ENCODE measurements at regions not wholly inside any gene's neighbourhood (a gene's known extent, or its start where the extent isn't known, plus 50 kb on each side); places are given as distances from the start of the nearest gene placed in this dataset.
"Not testable (repeated sequence)": the region's sequence is repeated elsewhere in the genome, so short reads cannot be mapped to it uniquely, and the experiment has no call there.

GRCh38 chr21:27033471-27033870 is 66.6 kb upstream of the ADAMTS5 start:
- DNase-seq (ENCODE audit: low spot score in 2 of 2) = no peak
- 58% methylated on average over 3 of the region's 3 CpGs for WGBS
- H3K27me3 ChIP-seq = no peaks in the 10 kb centered on the region
- H3K27ac ChIP-seq = no peak overlapping the region
- H3K36me3 ChIP-seq = no peaks in the 10 kb centered on the region
- H3K4me1 ChIP-seq = no peaks in the 10 kb centered on the region
- H3K4me3 ChIP-seq = no peak overlapping the region
- no peak for TF ChIP-seq POLR2AphosphoS5 (IDR thresholded peaks at IDR 0.05)
- TF ChIP-seq, protein P1, sequence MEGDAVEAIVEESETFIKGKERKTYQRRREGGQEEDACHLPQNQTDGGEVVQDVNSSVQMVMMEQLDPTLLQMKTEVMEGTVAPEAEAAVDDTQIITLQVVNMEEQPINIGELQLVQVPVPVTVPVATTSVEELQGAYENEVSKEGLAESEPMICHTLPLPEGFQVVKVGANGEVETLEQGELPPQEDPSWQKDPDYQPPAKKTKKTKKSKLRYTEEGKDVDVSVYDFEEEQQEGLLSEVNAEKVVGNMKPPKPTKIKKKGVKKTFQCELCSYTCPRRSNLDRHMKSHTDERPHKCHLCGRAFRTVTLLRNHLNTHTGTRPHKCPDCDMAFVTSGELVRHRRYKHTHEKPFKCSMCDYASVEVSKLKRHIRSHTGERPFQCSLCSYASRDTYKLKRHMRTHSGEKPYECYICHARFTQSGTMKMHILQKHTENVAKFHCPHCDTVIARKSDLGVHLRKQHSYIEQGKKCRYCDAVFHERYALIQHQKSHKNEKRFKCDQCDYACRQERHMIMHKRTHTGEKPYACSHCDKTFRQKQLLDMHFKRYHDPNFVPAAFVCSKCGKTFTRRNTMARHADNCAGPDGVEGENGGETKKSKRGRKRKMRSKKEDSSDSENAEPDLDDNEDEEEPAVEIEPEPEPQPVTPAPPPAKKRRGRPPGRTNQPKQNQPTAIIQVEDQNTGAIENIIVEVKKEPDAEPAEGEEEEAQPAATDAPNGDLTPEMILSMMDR (IDR thresholded peaks at IDR 0.05) = no peak
- no peak for TF ChIP-seq POLR2A (IDR thresholded peaks at IDR 0.05)
- TF ChIP-seq EP300 (IDR thresholded peaks at IDR 0.05) = no peak
- no peaks in the 10 kb centered on the region for H3K9me3 ChIP-seq

- no peaks in the 10 kb centered on the region for H3K9me3 ChIP-seq
- H3K27ac ChIP-seq = no peak overlapping the region
- WGBS = 56% methylated on average over 1 of the region's 1 CpG
- no peak overlapping the region for H3K4me3 ChIP-seq
- DNase-seq (ENCODE audit: low spot score in 2 of 2) = no peak
- H3K27me3 ChIP-seq = no peaks in the 10 kb centered on the region
- TF ChIP-seq, protein P1 (IDR thresholded peaks at IDR 0.05) = no peak
- TF ChIP-seq POLR2AphosphoS5 (IDR thresholded peaks at IDR 0.05) = no peak
- no peak for TF ChIP-seq POLR2A (IDR thresholded peaks at IDR 0.05)
- TF ChIP-seq EP300 (IDR thresholded peaks at IDR 0.05) = no peak
- H3K4me1 ChIP-seq = no peaks in the 10 kb centered on the region
- no peaks in the 10 kb centered on the region for H3K36me3 ChIP-seq
Observed at GRCh38 chr21:27026501-27026900, 59.6 kb upstream of the ADAMTS5 start.

- WGBS = 79% methylated on average over 10 of the region's 10 CpGs
- H3K27ac ChIP-seq; H3K27me3 ChIP-seq; H3K4me3 ChIP-seq; H3K4me1 ChIP-seq; DNase-seq (ENCODE audit: low spot score in 2 of 2); H3K36me3 ChIP-seq; H3K9me3 ChIP-seq: not testable (repeated sequence)
Observed at GRCh38 chr21:27025708-27026107, 58.8 kb upstream of the ADAMTS5 start.

DNA sequence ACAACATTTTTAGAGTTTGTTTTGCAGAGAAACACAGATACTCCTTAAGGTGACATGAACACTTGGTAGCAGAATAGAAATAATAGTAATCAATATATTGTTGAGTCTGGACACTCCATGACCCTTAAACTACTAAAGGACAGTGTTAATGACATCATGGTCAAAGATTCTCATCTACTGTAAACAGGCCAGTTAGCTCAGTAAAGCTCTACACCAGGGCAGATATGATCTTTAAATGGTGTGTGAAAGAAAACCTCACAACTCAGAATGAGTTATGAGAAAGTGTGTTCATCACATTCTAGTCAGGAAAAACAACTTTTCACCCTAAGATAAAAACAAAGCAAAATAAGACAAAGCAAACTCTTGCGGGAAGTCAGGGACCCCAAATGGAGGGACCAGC is 58.1 kb upstream of the ADAMTS5 start:
- Histone ChIP-seq H3K27ac (no peak overlapping the region), H3K4me3 (no peak overlapping the region), H3K27me3 (no peaks in the 10 kb centered on the region), H3K36me3 (no peaks in the 10 kb centered on the region), H3K9me3 (no peaks in the 10 kb centered on the region), H3K4me1 (no peaks in the 10 kb centered on the region)
- TF ChIP-seq EP300 (IDR thresholded peaks at IDR 0.05) (no peak), POLR2AphosphoS5 (IDR thresholded peaks at IDR 0.05) (no peak), POLR2A (IDR thresholded peaks at IDR 0.05) (no peak)
- TF ChIP-seq, protein P1 (IDR thresholded peaks at IDR 0.05) = no peak
- DNase-seq (ENCODE audit: low spot score in 2 of 2) = no peak
- 76% methylated on average over 1 of the region's 1 CpG for WGBS

- TF ChIP-seq POLR2A (IDR thresholded peaks at IDR 0.05) = no peak
- no peak for TF ChIP-seq POLR2AphosphoS5 (IDR thresholded peaks at IDR 0.05)
- TF ChIP-seq, protein P1 (IDR thresholded peaks at IDR 0.05) = no peak
- TF ChIP-seq EP300 (IDR thresholded peaks at IDR 0.05) = no peak
- Histone ChIP-seq H3K4me3 (no peak overlapping the region), H3K27ac (no peak overlapping the region), H3K9me3 (no peaks in the 10 kb centered on the region), H3K4me1 (no peaks in the 10 kb centered on the region), H3K36me3 (no peaks in the 10 kb centered on the region), H3K27me3 (no peaks in the 10 kb centered on the region)
- WGBS = 31% methylated on average over 1 of the region's 1 CpG
- DNase-seq (ENCODE audit: low spot score in 2 of 2) = no peak
Observed at GRCh38 chr21:27024301-27024700, 57.4 kb upstream of the ADAMTS5 start.

DNA sequence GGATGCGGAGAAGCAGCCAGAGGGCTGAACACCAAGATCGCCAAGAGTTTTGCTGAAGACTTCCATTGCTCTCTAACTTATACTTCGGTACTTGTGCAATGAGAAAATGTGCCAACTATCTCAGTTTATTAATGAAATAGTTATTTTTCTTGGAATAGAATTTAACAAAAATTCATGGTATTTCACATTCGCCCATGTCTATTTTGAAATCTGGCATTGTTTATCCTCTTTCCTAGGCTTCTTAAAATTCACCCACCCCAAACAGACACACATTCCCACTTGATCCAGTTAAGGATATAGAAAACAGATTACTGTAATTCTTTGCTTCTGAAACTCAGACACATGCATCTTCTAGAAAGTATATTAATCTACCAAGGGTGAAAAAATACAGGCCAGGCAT is 56.3 kb upstream of the ADAMTS5 start:
- no peaks in the 10 kb centered on the region for H3K27me3 ChIP-seq
- DNase-seq (ENCODE audit: low spot score in 2 of 2) = no peak
- H3K9me3 ChIP-seq = no peaks in the 10 kb centered on the region
- no peak overlapping the region for H3K27ac ChIP-seq
- H3K36me3 ChIP-seq = no peaks in the 10 kb centered on the region
- no peaks in the 10 kb centered on the region for H3K4me1 ChIP-seq
- H3K4me3 ChIP-seq = no peak overlapping the region
- 71% methylated on average over 4 of the region's 4 CpGs for WGBS
- TF ChIP-seq, protein P1 (IDR thresholded peaks at IDR 0.05) = no peak
- no peak for TF ChIP-seq POLR2AphosphoS5 (IDR thresholded peaks at IDR 0.05)
- TF ChIP-seq EP300 (IDR thresholded peaks at IDR 0.05) = no peak

Measured in suprapubic skin (tissue), 4 donors.